ENCODE measurements at regions not wholly inside any gene's neighbourhood (a gene's known extent, or its start where the extent isn't known, plus 50 kb on each side); places are given as distances from the start of the nearest gene placed in this dataset.

- ChIA-PET RAD21 (ENCODE audit: low non-redundant PET in 1 of 2, low total read pairs in 2 of 2, uncharacterized antibody in 2 of 2, unreplicated experiment in 2 of 2) (no interaction called here), POLR2A (no interaction called here), CTCF (no interaction called here)
- Histone ChIP-seq H3K4me3 (replicated peaks in 1 of 2; ENCODE audit: low read depth in 1 of 2, low read length in 2 of 2) (no peak overlapping the region), H4K20me1 (ENCODE audit: insufficient read depth) (no peaks in the 10 kb centered on the region), H3K9ac (ENCODE audit: low read length) (no peak overlapping the region), H3K9me2 (ENCODE audit: insufficient read depth) (no peaks in the 10 kb centered on the region), H3K36me3 (ENCODE audit: control insufficient read depth in 1 of 2, insufficient read depth in 2 of 2, low read length in 2 of 2) (no peaks in the 10 kb centered on the region), H3K4me2 (ENCODE audit: low read length) (no peak overlapping the region), H2AFZ (ENCODE audit: low read depth, low read length, poor library complexity, severe bottlenecking) (no peak overlapping the region), H3K27ac (ENCODE audit: low read depth, low read length) (no peak overlapping the region), H3K27me3 (ENCODE audit: insufficient read depth, low read length) (no peaks in the 10 kb centered on the region), H3K9me3 (ENCODE audit: control insufficient read depth in 1 of 2, insufficient read depth in 1 of 2, low read depth in 1 of 2, low read length in 2 of 2) (no peaks in the 10 kb centered on the region), H3K4me1 (ENCODE audit: control insufficient read depth in 1 of 2, insufficient read depth in 2 of 2, low read length in 2 of 2) (no peaks in the 10 kb centered on the region), H3K79me2 (ENCODE audit: insufficient read depth, low read length) (no peaks in the 10 kb centered on the region)
- TF ChIP-seq CEBPB (IDR thresholded peaks at IDR 0.05; ENCODE audit: low read depth) (no peak), TCF7L2 (IDR thresholded peaks at IDR 0.05; ENCODE audit: borderline replicate concordance, extremely low read depth, insufficient read depth, insufficient read length) (no peak), EZH2 (IDR thresholded peaks at IDR 0.05) (no peak), POLR2AphosphoS5 (IDR thresholded peaks at IDR 0.05; ENCODE audit: low read depth, low read length) (no peak), ZFX (IDR thresholded peaks at IDR 0.05) (no peak), CTCF (IDR thresholded peaks at IDR 0.05 in 2 of 3, conservative IDR thresholded peaks at IDR 0.05 in 1 of 3; ENCODE audit: borderline replicate concordance in 1 of 3, insufficient read depth in 1 of 3, low read depth in 2 of 3, low read length in 2 of 3) (no peak), ZNF274 (IDR thresholded peaks at IDR 0.05; ENCODE audit: low read depth, low read length) (no peak), REST (IDR thresholded peaks at IDR 0.05; ENCODE audit: low read depth) (no peak), EGR1 (IDR thresholded peaks at IDR 0.05; ENCODE audit: low read depth) (no peak), CBX3 (IDR thresholded peaks at IDR 0.05; ENCODE audit: low read depth) (no peak)
- no peak for ATAC-seq
- no peak for DNase-seq (ENCODE audit: low read depth, low spot score)
- no TSS peak for BruUV-seq (replicated peaks)
- intact Hi-C loops (cut with micrococcal nuclease): no loop called here
These were observed 442.2 kb upstream of the FRG1 start for GRCh38 chr4:189498457-189498856.
